ENCODE measurements at regions not wholly inside any gene's neighbourhood (a gene's known extent, or its start where the extent isn't known, plus 50 kb on each side); places are given as distances from the start of the nearest gene placed in this dataset.

DNA sequence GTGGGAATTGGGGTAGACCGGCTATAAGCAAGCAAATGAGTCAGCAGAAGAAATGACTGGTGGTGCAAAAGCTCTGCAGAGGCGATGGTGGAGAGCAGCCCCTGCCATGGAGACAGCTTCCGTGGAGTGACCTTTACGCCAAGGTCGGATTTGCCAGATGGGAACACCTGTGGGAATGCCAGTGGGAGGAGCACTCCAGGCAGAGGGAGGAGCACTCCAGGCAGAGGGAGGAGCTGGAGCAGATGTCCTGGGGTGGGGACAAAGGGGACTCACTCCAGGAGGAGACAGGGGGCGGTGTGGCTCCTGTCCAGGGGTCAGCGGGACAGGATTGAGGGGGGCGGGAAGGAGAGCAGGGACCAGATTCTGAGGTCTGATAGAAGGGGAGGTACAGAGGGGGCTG is 258.8 kb upstream of the CTBP2 start:
- peaks cover 0 to 5% (median 0%) of the 10 kb centered on the region in 6 donors for H3K4me1 ChIP-seq
- H3K27ac ChIP-seq = no peak overlapping the region
- intact Hi-C loops (cut with DNase I; ENCODE audit: low total_unique reads) = no loop called here
- H3K9me3 ChIP-seq = peaks cover 0 to 16% (median 4%) of the 10 kb centered on the region in 8 donors
- no peaks in the 10 kb centered on the region for H3K36me3 ChIP-seq
- DNase-seq = no peak
- 72 to 86% (median 81%) methylated on average over 8 of the region's 8 CpGs for WGBS, 5 donors
- TF ChIP-seq, protein P1, sequence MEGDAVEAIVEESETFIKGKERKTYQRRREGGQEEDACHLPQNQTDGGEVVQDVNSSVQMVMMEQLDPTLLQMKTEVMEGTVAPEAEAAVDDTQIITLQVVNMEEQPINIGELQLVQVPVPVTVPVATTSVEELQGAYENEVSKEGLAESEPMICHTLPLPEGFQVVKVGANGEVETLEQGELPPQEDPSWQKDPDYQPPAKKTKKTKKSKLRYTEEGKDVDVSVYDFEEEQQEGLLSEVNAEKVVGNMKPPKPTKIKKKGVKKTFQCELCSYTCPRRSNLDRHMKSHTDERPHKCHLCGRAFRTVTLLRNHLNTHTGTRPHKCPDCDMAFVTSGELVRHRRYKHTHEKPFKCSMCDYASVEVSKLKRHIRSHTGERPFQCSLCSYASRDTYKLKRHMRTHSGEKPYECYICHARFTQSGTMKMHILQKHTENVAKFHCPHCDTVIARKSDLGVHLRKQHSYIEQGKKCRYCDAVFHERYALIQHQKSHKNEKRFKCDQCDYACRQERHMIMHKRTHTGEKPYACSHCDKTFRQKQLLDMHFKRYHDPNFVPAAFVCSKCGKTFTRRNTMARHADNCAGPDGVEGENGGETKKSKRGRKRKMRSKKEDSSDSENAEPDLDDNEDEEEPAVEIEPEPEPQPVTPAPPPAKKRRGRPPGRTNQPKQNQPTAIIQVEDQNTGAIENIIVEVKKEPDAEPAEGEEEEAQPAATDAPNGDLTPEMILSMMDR (IDR thresholded peaks at IDR 0.05 in 8 of 11, conservative IDR thresholded peaks at IDR 0.05 in 3 of 11) = no peak
- TF ChIP-seq POLR2A (IDR thresholded peaks at IDR 0.05) (no peak), POLR2AphosphoS5 (IDR thresholded peaks at IDR 0.05) (no peak)
- no peak overlapping the region for H3K4me3 ChIP-seq
- H3K27me3 ChIP-seq (replicated peaks in 1 of 7) = no peaks in the 10 kb centered on the region

DNA sequence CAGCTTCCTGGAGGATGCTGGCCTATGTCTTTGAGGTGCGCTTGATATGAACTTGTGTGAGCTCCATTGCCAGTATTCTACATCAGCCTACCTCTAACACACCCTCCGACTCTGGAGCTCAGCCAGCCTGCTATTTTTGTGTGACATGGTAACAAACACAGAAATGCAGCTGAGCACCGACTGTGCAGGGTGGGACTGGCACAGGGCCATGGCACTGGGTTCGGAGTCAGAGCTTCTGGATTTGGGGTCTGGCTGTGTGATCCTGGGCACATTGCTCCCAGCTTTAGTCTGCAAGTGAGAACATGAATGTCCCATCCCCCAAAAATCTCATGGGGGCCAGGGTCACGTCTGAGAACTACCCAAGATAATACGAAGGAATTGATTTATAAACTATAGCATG is 257.2 kb upstream of the CTBP2 start:
- no peaks in the 10 kb centered on the region for H3K27me3 ChIP-seq (replicated peaks in 1 of 7)
- WGBS, 5 donors = 81 to 89% (median 87%) methylated on average over 6 of the region's 6 CpGs
- H3K4me1 ChIP-seq = peaks cover 0 to 5% (median 0%) of the 10 kb centered on the region in 6 donors
- H3K4me3 ChIP-seq = no peak overlapping the region
- H3K36me3 ChIP-seq = no peaks in the 10 kb centered on the region
- no peak for DNase-seq
- TF ChIP-seq, protein P1 (IDR thresholded peaks at IDR 0.05 in 8 of 11, conservative IDR thresholded peaks at IDR 0.05 in 3 of 11) = no peak
- TF ChIP-seq POLR2AphosphoS5 (IDR thresholded peaks at IDR 0.05) = no peak
- no peak for TF ChIP-seq POLR2A (IDR thresholded peaks at IDR 0.05)
- no peak overlapping the region for H3K27ac ChIP-seq
- H3K9me3 ChIP-seq = peaks cover 0 to 16% (median 4%) of the 10 kb centered on the region in 8 donors
- intact Hi-C loops (cut with DNase I; ENCODE audit: low total_unique reads) = no loop called here

DNA sequence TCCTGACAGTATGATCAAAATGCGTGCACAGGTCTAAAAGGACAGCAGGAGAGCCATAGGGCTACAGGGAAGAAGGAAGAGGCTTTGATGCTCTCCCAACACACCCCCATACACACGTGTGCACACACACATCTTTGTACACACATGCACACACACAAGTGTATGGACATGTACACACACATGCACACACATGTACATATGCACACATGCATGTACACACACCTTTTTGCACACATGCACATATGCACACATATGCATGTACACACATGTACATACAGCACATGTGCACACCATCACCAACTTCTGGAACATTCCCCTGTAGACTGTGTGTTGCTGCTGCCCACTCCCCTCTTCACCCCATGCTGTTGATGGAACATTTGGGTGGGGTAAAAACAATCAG is 255.6 kb upstream of the CTBP2 start:
- intact Hi-C loops (cut with DNase I; ENCODE audit: low total_unique reads) = no loop called here
- no peaks in the 10 kb centered on the region for H3K36me3 ChIP-seq
- no peak overlapping the region for H3K27ac ChIP-seq
- peaks cover 0 to 5% (median 0%) of the 10 kb centered on the region in 6 donors for H3K4me1 ChIP-seq
- no peak for DNase-seq
- 65 to 89% (median 74%) methylated on average over 2 of the region's 2 CpGs for WGBS, 5 donors
- H3K27me3 ChIP-seq (replicated peaks in 1 of 7) = no peaks in the 10 kb centered on the region
- no peak overlapping the region for H3K4me3 ChIP-seq
- TF ChIP-seq, protein P1 (IDR thresholded peaks at IDR 0.05 in 8 of 11, conservative IDR thresholded peaks at IDR 0.05 in 3 of 11) = no peak
- TF ChIP-seq POLR2AphosphoS5 (IDR thresholded peaks at IDR 0.05) = no peak
- TF ChIP-seq POLR2A (IDR thresholded peaks at IDR 0.05) = no peak
- H3K9me3 ChIP-seq = peaks cover 0 to 16% (median 4%) of the 10 kb centered on the region in 8 donors

DNA sequence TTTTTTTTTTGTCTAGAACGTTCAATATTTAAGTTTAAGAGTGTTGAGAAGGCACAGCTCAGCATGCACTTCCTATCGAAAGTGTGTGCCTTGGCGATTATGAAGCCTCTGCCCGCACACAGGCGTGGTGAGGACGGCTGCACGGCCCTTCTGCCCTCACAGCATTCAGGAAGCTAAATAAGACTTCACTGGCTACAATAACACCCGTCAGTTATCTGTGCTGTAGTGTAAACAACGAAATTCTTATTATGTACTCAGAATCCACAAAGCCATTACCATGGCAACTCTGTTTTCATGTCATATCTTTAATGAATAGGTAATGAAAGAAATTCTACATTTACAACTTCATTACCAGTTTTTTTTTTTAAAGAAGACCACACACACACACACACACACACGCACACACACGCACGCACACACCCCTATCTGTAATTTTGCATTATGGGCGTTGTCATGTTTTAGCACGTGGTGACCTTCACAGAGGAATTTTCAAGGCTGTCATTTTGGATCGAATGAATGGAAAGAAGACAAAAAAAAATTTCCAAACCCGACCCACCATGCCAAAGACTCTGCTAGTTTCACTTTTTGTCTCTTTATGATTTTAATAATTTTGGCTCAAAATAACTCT is 254.8 kb upstream of the CTBP2 start:
- Histone ChIP-seq H3K36me3 (no peaks in the 10 kb centered on the region), H3K4me1 (peaks cover 0 to 5% (median 0%) of the 10 kb centered on the region in 6 donors), H3K4me3 (peak overlapping the region in 2 of 8 donors; percentile 14 to 17), H3K9me3 (peaks cover 0 to 16% (median 4%) of the 10 kb centered on the region in 8 donors), H3K27me3 (replicated peaks in 1 of 7) (peaks cover 0 to 6% (median 0%) of the 10 kb centered on the region in 7 donors), H3K27ac (peak overlapping the region in 1 of 8 donors; percentile 2)
- DNase-seq = no peak
- intact Hi-C loops (cut with DNase I; ENCODE audit: low total_unique reads) = no loop called here
- TF ChIP-seq, protein P1 (IDR thresholded peaks at IDR 0.05 in 8 of 11, conservative IDR thresholded peaks at IDR 0.05 in 3 of 11) = no peak
- TF ChIP-seq POLR2A (IDR thresholded peaks at IDR 0.05) = no peak
- peak in 1 of 3 donors; percentile 11 for TF ChIP-seq POLR2AphosphoS5 (IDR thresholded peaks at IDR 0.05)
- WGBS, 5 donors = 53 to 65% (median 63%) methylated on average over 16 of the region's 16 CpGs
